ENCODE measurements at regions not wholly inside any gene's neighbourhood (a gene's known extent, or its start where the extent isn't known, plus 50 kb on each side); places are given as distances from the start of the nearest gene placed in this dataset.

- no peak for DNase-seq (ENCODE audit: low read depth in 2 of 2)
Measured at GRCh38 chr11:128365044-128365443, 222.3 kb downstream of the ETS1 start.

GRCh38 chr11:128361451-128362020, 225.8 kb downstream of the ETS1 start:
- no peak for DNase-seq (ENCODE audit: low read depth in 2 of 2)

GRCh38 chr11:128359515-128359914, 227.8 kb downstream of the ETS1 start:
- DNase-seq (ENCODE audit: low read depth in 2 of 2), result no peak

GRCh38 chr11:128357073-128357472, 230.3 kb downstream of the ETS1 start:
- no peak for DNase-seq (ENCODE audit: low read depth in 2 of 2)

GRCh38 chr11:128355558-128355957, 231.8 kb downstream of the ETS1 start:
- DNase-seq (ENCODE audit: low read depth in 2 of 2), result no peak

GRCh38 chr11:128354476-128354875, 232.9 kb downstream of the ETS1 start:
- DNase-seq (ENCODE audit: low read depth in 2 of 2), result no peak

- DNase-seq (ENCODE audit: low read depth in 2 of 2), result no peak
Measured at GRCh38 chr11:128351168-128351567, 236.2 kb downstream of the ETS1 start.

GRCh38 chr11:128349650-128350299, 237.6 kb downstream of the ETS1 start:
- DNase-seq (ENCODE audit: low read depth in 2 of 2), result no peak

GRCh38 chr11:128346804-128347203, 240.6 kb downstream of the ETS1 start:
- no peak for DNase-seq (ENCODE audit: low read depth in 2 of 2)

GRCh38 chr11:128345316-128345715, 242.0 kb downstream of the ETS1 start:
- no peak for DNase-seq (ENCODE audit: low read depth in 2 of 2)

- no peak for DNase-seq (ENCODE audit: low read depth in 2 of 2)
Measured at GRCh38 chr11:128343870-128344269, 243.5 kb downstream of the ETS1 start.

GRCh38 chr11:128343135-128343514, 244.2 kb downstream of the ETS1 start:
- no peak for DNase-seq (ENCODE audit: low read depth in 2 of 2)

GRCh38 chr11:128342511-128343134, 244.7 kb downstream of the ETS1 start:
- DNase-seq (ENCODE audit: low read depth in 2 of 2), result peak in 1 of 2 donors; percentile 38

GRCh38 chr11:128341280-128342248, 245.8 kb downstream of the ETS1 start:
- DNase-seq (ENCODE audit: low read depth in 2 of 2), result peak in 1 of 2 donors; percentile 51

GRCh38 chr11:128339792-128340191, 247.6 kb downstream of the ETS1 start:
- no peak for DNase-seq (ENCODE audit: low read depth in 2 of 2)

- DNase-seq (ENCODE audit: low read depth in 2 of 2), result no peak
Measured at GRCh38 chr11:128338811-128339210, 248.5 kb downstream of the ETS1 start.

GRCh38 chr11:128336203-128336602, 251.2 kb downstream of the ETS1 start:
- no peak for DNase-seq (ENCODE audit: low read depth in 2 of 2)

GRCh38 chr11:128335729-128336128, 251.6 kb downstream of the ETS1 start:
- no peak for DNase-seq (ENCODE audit: low read depth in 2 of 2)

GRCh38 chr11:128334311-128335044, 252.9 kb downstream of the ETS1 start:
- no peak for DNase-seq (ENCODE audit: low read depth in 2 of 2)

- DNase-seq (ENCODE audit: low read depth in 2 of 2), result no peak
Measured at GRCh38 chr11:128331317-128331716, 256.0 kb downstream of the ETS1 start.

GRCh38 chr11:128330203-128330602, 257.2 kb downstream of the ETS1 start:
- DNase-seq (ENCODE audit: low read depth in 2 of 2), result no peak
